ENCODE measurements at regions not wholly inside any gene's neighbourhood (a gene's known extent, or its start where the extent isn't known, plus 50 kb on each side); places are given as distances from the start of the nearest gene placed in this dataset. TPM values are rescaled to one million over a fixed set of nuclear protein-coding genes. Genes with fewer than 3 reads are reported as not detected.
A peak's percentile ranks its signal among the peaks of the same experiment; 100 is the strongest.
"Not testable (repeated sequence)": the region's sequence is repeated elsewhere in the genome, so short reads cannot be mapped to it uniquely, and the experiment has no call there.

GRCh38 chrX:106481341-106481740, 130.4 kb upstream of the RADX start:
- TF ChIP-seq CTCF (IDR thresholded peaks at IDR 0.05) (peak; percentile 54 to 87 (median 70)), POLR2A (IDR thresholded peaks at IDR 0.05) (no peak)
- H3K4me3 ChIP-seq, result no peak overlapping the region
- DNase-seq, result peak; percentile 47 to 60 (median 55)
- no peaks in the 10 kb centered on the region for H3K27me3 ChIP-seq
- ATAC-seq, result peak; percentile 60
- H3K9me3 ChIP-seq, result no peaks in the 10 kb centered on the region
- H3K27ac ChIP-seq, result no peak overlapping the region
- intact Hi-C loops (cut with DNase I), result no loop called here
- no peaks in the 10 kb centered on the region for H3K36me3 ChIP-seq (replicated peaks in 1 of 2; ENCODE audit: insufficient read depth in 1 of 2, low read depth in 2 of 2)
- no peaks in the 10 kb centered on the region for H3K4me1 ChIP-seq
- 0% methylated on average over 1 of the region's 1 CpG for WGBS, 2 donors

- Histone ChIP-seq H3K27ac (no peak overlapping the region), H3K4me1 (no peaks in the 10 kb centered on the region), H3K9me3 (no peaks in the 10 kb centered on the region), H3K27me3 (no peaks in the 10 kb centered on the region), H3K36me3 (replicated peaks in 1 of 2; ENCODE audit: insufficient read depth in 1 of 2, low read depth in 2 of 2) (no peaks in the 10 kb centered on the region), H3K4me3 (no peak overlapping the region)
- TF ChIP-seq POLR2A (IDR thresholded peaks at IDR 0.05), result no peak
- TF ChIP-seq CTCF (IDR thresholded peaks at IDR 0.05), result no peak
- intact Hi-C loops (cut with DNase I), result no loop called here
- WGBS, 2 donors, result 50 to 57% methylated on average over 5 of the region's 5 CpGs
- no peak for DNase-seq
- no peak for ATAC-seq
These were observed 127.5 kb upstream of the RADX start for GRCh38 chrX:106484233-106484632.

GRCh38 chrX:106493210-106493816, 118.5 kb upstream of the RADX start:
- intact Hi-C loops (cut with DNase I); H3K27ac ChIP-seq; H3K27me3 ChIP-seq; ATAC-seq; H3K36me3 ChIP-seq (replicated peaks in 1 of 2; ENCODE audit: insufficient read depth in 1 of 2, low read depth in 2 of 2); H3K4me1 ChIP-seq; H3K9me3 ChIP-seq; H3K4me3 ChIP-seq: not testable (repeated sequence)
- DNase-seq, result peak in 1 of 4 donors; percentile 6
- WGBS, 2 donors, result 0% methylated on average over 3 of the region's 5 CpGs; no CpG with 5 or more reads in 1 of the 2 donors

- H3K4me1 ChIP-seq, result no peaks in the 10 kb centered on the region
- no peaks in the 10 kb centered on the region for H3K36me3 ChIP-seq (replicated peaks in 1 of 2; ENCODE audit: insufficient read depth in 1 of 2, low read depth in 2 of 2)
- ATAC-seq (no peak), DNase-seq (no peak)
- intact Hi-C loops (cut with DNase I), result no loop called here
- no peaks in the 10 kb centered on the region for H3K9me3 ChIP-seq
- H3K4me3 ChIP-seq, result no peak overlapping the region
- TF ChIP-seq POLR2A (IDR thresholded peaks at IDR 0.05) (no peak), CTCF (IDR thresholded peaks at IDR 0.05) (no peak)
- H3K27ac ChIP-seq, result no peak overlapping the region
- no peaks in the 10 kb centered on the region for H3K27me3 ChIP-seq
These were observed 112.3 kb upstream of the RADX start for GRCh38 chrX:106499473-106499872.

- Histone ChIP-seq H3K36me3 (replicated peaks in 1 of 2; ENCODE audit: insufficient read depth in 1 of 2, low read depth in 2 of 2) (no peaks in the 10 kb centered on the region), H3K4me1 (no peaks in the 10 kb centered on the region), H3K27me3 (no peaks in the 10 kb centered on the region), H3K9me3 (no peaks in the 10 kb centered on the region), H3K4me3 (no peak overlapping the region), H3K27ac (no peak overlapping the region)
- no peak for TF ChIP-seq POLR2A (IDR thresholded peaks at IDR 0.05)
- TF ChIP-seq CTCF (IDR thresholded peaks at IDR 0.05), result no peak
- ATAC-seq (no peak), DNase-seq (no peak)
- 73 to 100% methylated on average over 1 of the region's 1 CpG for WGBS, 2 donors
- intact Hi-C loops (cut with DNase I), result no loop called here
These were observed 100.9 kb upstream of the RADX start for GRCh38 chrX:106510713-106511403.

Small RNA genes in the stretch of these regions (small RNA-seq; reads per million reads assigned to genes)
- gene AL133271.1 (not detected), gene RF00019 (not detected)

All from body of pancreas (tissue), 4 donors.